ENCODE measurements at regions not wholly inside any gene's neighbourhood (a gene's known extent, or its start where the extent isn't known, plus 50 kb on each side); places are given as distances from the start of the nearest gene placed in this dataset.
A peak's percentile ranks its signal among the peaks of the same experiment; 100 is the strongest.

GRCh38 chr17:12342609-12343435, 322.1 kb downstream of the MAP2K4 start:
- Mint-ChIP-seq H3K36me3 (ENCODE audit: insufficient read depth, unreplicated experiment) (no peaks in the 10 kb centered on the region), H3K4me1 (ENCODE audit: insufficient read depth, unreplicated experiment) (no peaks in the 10 kb centered on the region), H3K4me3 (ENCODE audit: unreplicated experiment) (no peak overlapping the region), H3K27ac (ENCODE audit: low read depth, unreplicated experiment) (no peak overlapping the region), H3K27me3 (ENCODE audit: insufficient read depth, unreplicated experiment) (no peaks in the 10 kb centered on the region), H3K9me3 (ENCODE audit: unreplicated experiment) (no peaks in the 10 kb centered on the region)
- intact Hi-C loops (cut with micrococcal nuclease): no loop called here
- peak; percentile 16 for DNase-seq (ENCODE audit: unreplicated experiment)
- ChIA-PET CTCF (interaction anchor here (0.6 to 1.2 kb wide), 3 partner anchors 9 to 1375 kb away, joined by 3 read pairs; no protein-coding TSS in a partner anchor), POLR2A (no interaction called here)
- TF ChIP-seq, protein P1, sequence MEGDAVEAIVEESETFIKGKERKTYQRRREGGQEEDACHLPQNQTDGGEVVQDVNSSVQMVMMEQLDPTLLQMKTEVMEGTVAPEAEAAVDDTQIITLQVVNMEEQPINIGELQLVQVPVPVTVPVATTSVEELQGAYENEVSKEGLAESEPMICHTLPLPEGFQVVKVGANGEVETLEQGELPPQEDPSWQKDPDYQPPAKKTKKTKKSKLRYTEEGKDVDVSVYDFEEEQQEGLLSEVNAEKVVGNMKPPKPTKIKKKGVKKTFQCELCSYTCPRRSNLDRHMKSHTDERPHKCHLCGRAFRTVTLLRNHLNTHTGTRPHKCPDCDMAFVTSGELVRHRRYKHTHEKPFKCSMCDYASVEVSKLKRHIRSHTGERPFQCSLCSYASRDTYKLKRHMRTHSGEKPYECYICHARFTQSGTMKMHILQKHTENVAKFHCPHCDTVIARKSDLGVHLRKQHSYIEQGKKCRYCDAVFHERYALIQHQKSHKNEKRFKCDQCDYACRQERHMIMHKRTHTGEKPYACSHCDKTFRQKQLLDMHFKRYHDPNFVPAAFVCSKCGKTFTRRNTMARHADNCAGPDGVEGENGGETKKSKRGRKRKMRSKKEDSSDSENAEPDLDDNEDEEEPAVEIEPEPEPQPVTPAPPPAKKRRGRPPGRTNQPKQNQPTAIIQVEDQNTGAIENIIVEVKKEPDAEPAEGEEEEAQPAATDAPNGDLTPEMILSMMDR (IDR thresholded peaks at IDR 0.05; ENCODE audit: unreplicated experiment): peak; percentile 28
- BruUV-seq (replicated peaks): no TSS peak

- Mint-ChIP-seq H3K9me3 (ENCODE audit: unreplicated experiment) (no peaks in the 10 kb centered on the region), H3K4me3 (ENCODE audit: unreplicated experiment) (no peak overlapping the region), H3K4me1 (ENCODE audit: insufficient read depth, unreplicated experiment) (no peaks in the 10 kb centered on the region), H3K27ac (ENCODE audit: low read depth, unreplicated experiment) (no peak overlapping the region), H3K27me3 (ENCODE audit: insufficient read depth, unreplicated experiment) (no peaks in the 10 kb centered on the region), H3K36me3 (ENCODE audit: insufficient read depth, unreplicated experiment) (no peaks in the 10 kb centered on the region)
- CTCF ChIA-PET: interaction anchor here (0.5 to 0.6 kb wide), 3 partner anchors 95 to 586 kb away, joined by 3 read pairs; no protein-coding TSS in a partner anchor
- BruUV-seq (replicated peaks): no TSS peak
- TF ChIP-seq, protein P1 (IDR thresholded peaks at IDR 0.05; ENCODE audit: unreplicated experiment): no peak
- POLR2A ChIA-PET: no interaction called here
- no peak for DNase-seq (ENCODE audit: unreplicated experiment)
- intact Hi-C loops (cut with micrococcal nuclease): no loop called here
Measured at GRCh38 chr17:12348476-12348875, 317.2 kb upstream of the MYOCD start.

DNA sequence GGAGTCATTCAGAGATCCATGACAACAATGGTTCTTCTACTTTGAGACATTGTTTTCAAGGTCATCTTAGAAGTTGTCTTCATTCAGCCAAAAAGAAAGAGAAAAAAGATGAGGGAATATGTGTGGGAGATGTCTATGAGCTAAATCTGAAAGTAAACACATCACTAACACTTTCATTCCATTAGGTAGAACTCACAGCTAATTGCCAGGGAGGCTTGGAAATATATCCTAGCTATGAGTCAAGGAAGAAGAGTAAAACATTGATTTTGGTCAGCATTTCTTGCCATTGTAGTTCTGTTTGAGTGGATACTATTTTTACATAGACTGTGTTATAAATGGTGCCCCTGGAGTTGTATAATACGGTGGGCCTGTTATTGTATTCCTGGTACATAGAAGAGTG, 316.4 kb upstream of the MYOCD start:
- no peaks in the 10 kb centered on the region for H3K9me3 Mint-ChIP-seq (ENCODE audit: unreplicated experiment)
- H3K4me1 Mint-ChIP-seq (ENCODE audit: insufficient read depth, unreplicated experiment): no peaks in the 10 kb centered on the region
- intact Hi-C loops (cut with micrococcal nuclease): no loop called here
- H3K4me3 Mint-ChIP-seq (ENCODE audit: unreplicated experiment): no peak overlapping the region
- no peak overlapping the region for H3K27ac Mint-ChIP-seq (ENCODE audit: low read depth, unreplicated experiment)
- no peaks in the 10 kb centered on the region for H3K27me3 Mint-ChIP-seq (ENCODE audit: insufficient read depth, unreplicated experiment)
- BruUV-seq (replicated peaks): no TSS peak
- POLR2A ChIA-PET: no interaction called here
- H3K36me3 Mint-ChIP-seq (ENCODE audit: insufficient read depth, unreplicated experiment): no peaks in the 10 kb centered on the region
- CTCF ChIA-PET: interaction anchor here (0.6 kb wide), 1 partner anchor 419 kb away, joined by 3 read pairs; no protein-coding TSS in a partner anchor
- TF ChIP-seq, protein P1 (IDR thresholded peaks at IDR 0.05; ENCODE audit: unreplicated experiment): no peak
- DNase-seq (ENCODE audit: unreplicated experiment): no peak

DNA sequence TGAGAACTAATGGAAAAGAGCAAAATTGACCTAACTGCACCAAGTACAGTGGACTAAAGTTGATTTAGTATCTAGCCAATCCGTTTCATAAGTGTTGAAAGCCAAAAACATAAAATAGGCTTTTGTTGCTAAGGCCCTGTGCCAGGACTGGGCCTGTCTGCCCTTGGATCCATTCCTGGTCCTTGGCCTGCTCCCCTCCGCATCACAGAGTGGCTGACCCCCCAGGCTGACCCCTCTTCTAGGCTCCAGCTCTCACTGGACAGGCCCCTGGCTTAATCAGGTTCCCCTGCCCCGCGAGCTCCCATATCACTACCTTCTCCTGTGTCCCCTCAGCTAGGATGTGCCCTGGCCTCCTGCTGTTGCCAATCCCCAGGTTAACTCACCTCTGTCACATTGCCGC, 313.6 kb upstream of the MYOCD start:
- TF ChIP-seq, protein P1 (IDR thresholded peaks at IDR 0.05; ENCODE audit: unreplicated experiment): no peak
- H3K27me3 Mint-ChIP-seq (ENCODE audit: insufficient read depth, unreplicated experiment): no peaks in the 10 kb centered on the region
- no peaks in the 10 kb centered on the region for H3K4me1 Mint-ChIP-seq (ENCODE audit: insufficient read depth, unreplicated experiment)
- DNase-seq (ENCODE audit: unreplicated experiment): no peak
- BruUV-seq (replicated peaks): no TSS peak
- no peaks in the 10 kb centered on the region for H3K36me3 Mint-ChIP-seq (ENCODE audit: insufficient read depth, unreplicated experiment)
- POLR2A ChIA-PET: no interaction called here
- intact Hi-C loops (cut with micrococcal nuclease): no loop called here
- H3K9me3 Mint-ChIP-seq (ENCODE audit: unreplicated experiment): no peaks in the 10 kb centered on the region
- CTCF ChIA-PET: no interaction called here
- H3K27ac Mint-ChIP-seq (ENCODE audit: low read depth, unreplicated experiment): no peak overlapping the region
- H3K4me3 Mint-ChIP-seq (ENCODE audit: unreplicated experiment): no peak overlapping the region

Data from MCF 10A (cell line).